GM13976 (cell line): ENCODE measurements at regions not wholly inside any gene's neighbourhood (a gene's known extent, or its start where the extent isn't known, plus 50 kb on each side); places are given as distances from the start of the nearest gene placed in this dataset.
"Not testable (repeated sequence)": the region's sequence is repeated elsewhere in the genome, so short reads cannot be mapped to it uniquely, and the experiment has no call there.

Experiments used
- DNase-seq: peaks from one replicate; pipeline ENCODE4 v3.0.0; 2012; ENCODE audit warnings: low spot score
- CTCF ChIP-seq: IDR thresholded peaks from 2 replicates; pipeline ENCODE4 v1.5.1; 2012; ENCODE audit warnings: borderline replicate concordance, mild to moderate bottlenecking; ENCODE audit not compliant: insufficient read depth; ENCODE audit errors: extremely low read depth, missing control alignments, control extremely low read depth
- in situ Hi-C: fragments of 300-500 bp; cut with MboI; formaldehyde crosslinking; loops from one replicate; pipeline ENCODE4 v1.12.0; 2022; ENCODE audit warnings: low sequenced_read_pairs, mixed read lengths, inconsistent platforms; ENCODE audit not compliant: unreplicated experiment

- in situ Hi-C loops, result no loop called here
Observed at GRCh38 chr6:159398633-159399032, 229.4 kb downstream of the FNDC1 start.

GRCh38 chr6:159397753-159398152 lies 228.6 kb downstream of the FNDC1 start:
- no peak for DNase-seq
- in situ Hi-C loops, result no loop called here
- TF ChIP-seq CTCF, result no peak

More at GRCh38 chr6:159398633-159399032, 229.4 kb downstream of the FNDC1 start:
- TF ChIP-seq CTCF, result no peak
- no peak for DNase-seq

- no peak for TF ChIP-seq CTCF
- in situ Hi-C loops, result no loop called here
- DNase-seq, result no peak
Observed at GRCh38 chr6:159395609-159396008, 226.4 kb downstream of the FNDC1 start.

DNA sequence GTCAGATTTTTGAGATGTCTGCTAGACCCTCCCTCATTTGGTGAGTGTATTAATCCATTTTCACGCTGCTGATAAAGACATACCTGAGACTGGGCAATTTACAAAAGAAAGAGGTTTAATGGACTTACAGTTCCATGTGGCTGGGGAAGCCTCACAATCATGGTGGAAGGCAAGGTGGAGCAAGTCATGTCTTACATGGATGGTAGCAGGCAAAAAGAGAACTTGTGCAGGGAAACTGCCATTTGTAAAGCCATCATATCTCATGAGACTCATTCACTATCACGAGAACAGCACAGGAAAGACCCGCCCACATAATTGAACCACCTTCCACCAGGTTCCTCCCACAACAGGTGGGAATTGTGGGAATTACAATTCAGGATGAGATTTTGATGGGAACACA lies 223.5 kb downstream of the FNDC1 start:
- DNase-seq, in situ Hi-C loops: not testable (repeated sequence)

GRCh38 chr6:159390381-159390780 lies 221.2 kb downstream of the FNDC1 start:
- in situ Hi-C loops, result no loop called here

DNA sequence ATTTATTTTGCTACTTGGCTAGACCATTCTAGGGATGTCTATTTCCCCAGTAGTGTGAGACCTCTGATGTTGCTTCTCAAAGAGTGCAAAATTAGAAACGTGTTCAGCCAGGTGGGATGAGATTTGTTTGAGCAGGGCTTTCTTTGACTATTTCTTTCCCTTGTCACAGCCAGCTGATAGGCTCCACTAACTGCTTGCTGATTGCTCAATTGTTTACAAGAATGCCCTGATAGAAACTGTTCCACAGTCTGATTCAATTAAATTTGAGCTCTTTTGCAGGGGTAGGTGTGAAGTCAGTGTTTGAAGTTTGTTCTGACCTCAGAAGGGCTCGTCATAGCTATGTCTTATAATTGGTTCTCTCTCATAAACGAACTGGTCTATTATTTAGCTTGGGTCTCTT lies 220.5 kb downstream of the FNDC1 start:
- in situ Hi-C loops, result no loop called here
- no peak for TF ChIP-seq CTCF
- DNase-seq, result no peak

More at GRCh38 chr6:159390381-159390780, 221.2 kb downstream of the FNDC1 start:
- no peak for DNase-seq
- TF ChIP-seq CTCF, result no peak

DNA sequence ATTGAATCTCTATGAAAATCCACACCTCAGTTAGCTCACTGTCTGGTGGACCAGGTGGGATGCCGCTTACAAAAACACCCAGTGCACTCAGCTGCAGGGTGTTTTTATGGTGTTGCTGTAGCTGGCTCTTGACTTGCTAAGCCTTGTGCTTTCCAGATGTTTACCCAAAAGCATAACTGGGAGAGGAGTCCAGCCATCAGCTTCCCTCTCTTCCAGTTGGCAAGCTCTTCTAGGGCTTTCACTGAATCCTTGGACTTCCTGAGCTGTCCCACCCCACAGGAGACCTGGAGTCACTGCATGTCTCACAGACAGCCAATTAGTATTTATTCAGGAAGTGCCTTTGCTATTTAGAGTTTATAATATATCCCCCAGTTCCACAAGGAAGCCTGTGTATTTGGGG lies 210.9 kb downstream of the FNDC1 start:
- DNase-seq, result no peak
- in situ Hi-C loops, result no loop called here
- no peak for TF ChIP-seq CTCF
